Small intestine (tissue), 7 donors: ENCODE measurements at regions not wholly inside any gene's neighbourhood (a gene's known extent, or its start where the extent isn't known, plus 50 kb on each side); places are given as distances from the start of the nearest gene placed in this dataset.

Source experiments
- DNase-seq, 2 donors: peaks; one replicate each; pipeline versions ENCODE4 v3.0.0 to v3.0.0-alpha.2; 2013
- FAIRE-seq: peaks from 2 replicates; lab custom pipeline; 2012; peaks lifted over from hg19 to GRCh38; lab: Jason Lieb, UNC
- H3K27ac ChIP-seq, 3 donors: one replicate each; pipeline ENCODE4 v1.5.1; 2013; ENCODE audit warnings: low read length in 2 of 3, mild to moderate bottlenecking in 2 of 3, control low read depth in 1 of 3, inconsistent platforms in 1 of 3, low read depth in 1 of 3, moderate library complexity in 1 of 3
- H3K27me3 ChIP-seq, 3 donors: one replicate each; pipeline ENCODE4 v1.6.1; 2013; ENCODE audit warnings: low read length in 3 of 3, inconsistent platforms in 1 of 3; ENCODE audit not compliant: control insufficient read depth in 3 of 3, insufficient read depth in 3 of 3
- H3K36me3 ChIP-seq, 3 donors: one replicate each; pipeline ENCODE4 v1.6.1; 2013; ENCODE audit warnings: low read length in 3 of 3, inconsistent platforms in 1 of 3, low read depth in 1 of 3, mild to moderate bottlenecking in 1 of 3, moderate library complexity in 1 of 3; ENCODE audit not compliant: control insufficient read depth in 3 of 3, insufficient read depth in 2 of 3
- H3K4me1 ChIP-seq, 3 donors: one replicate each; pipeline ENCODE4 v1.6.1; 2013; ENCODE audit warnings: low read length in 2 of 3, inconsistent platforms in 1 of 3, low read depth in 1 of 3, mild to moderate bottlenecking in 1 of 3, moderate library complexity in 1 of 3; ENCODE audit not compliant: control insufficient read depth in 3 of 3, insufficient read depth in 2 of 3
- H3K4me3 ChIP-seq, 3 donors: one replicate each; pipeline ENCODE4 v1.5.1; 2013; ENCODE audit warnings: low read length in 3 of 3, control low read depth in 1 of 3, inconsistent platforms in 1 of 3, low read depth in 1 of 3, mild to moderate bottlenecking in 1 of 3, moderate library complexity in 1 of 3
- H3K9me3 ChIP-seq, 2 donors: one replicate each; pipeline ENCODE4 v1.6.1; 2013; ENCODE audit warnings: low read depth in 1 of 2, low read length in 1 of 2; ENCODE audit not compliant: control insufficient read depth in 2 of 2, insufficient read depth in 1 of 2
- WGBS, 3 donors: extraction: QIAGEN DNeasy Blood & Tissue Kit; methylation state at CpG; one replicate each; pipeline ENCODE4 v1.1.7; 2013; 5-methylcytosine and 5-hydroxymethylcytosine counted together
- donor health status: healthy with polysubstance abuse.
- donor health status: control.
- donor health status: control.
- donor health status: Bipolar disorder and iron deficiency.
- donor health status: healthy.

DNA sequence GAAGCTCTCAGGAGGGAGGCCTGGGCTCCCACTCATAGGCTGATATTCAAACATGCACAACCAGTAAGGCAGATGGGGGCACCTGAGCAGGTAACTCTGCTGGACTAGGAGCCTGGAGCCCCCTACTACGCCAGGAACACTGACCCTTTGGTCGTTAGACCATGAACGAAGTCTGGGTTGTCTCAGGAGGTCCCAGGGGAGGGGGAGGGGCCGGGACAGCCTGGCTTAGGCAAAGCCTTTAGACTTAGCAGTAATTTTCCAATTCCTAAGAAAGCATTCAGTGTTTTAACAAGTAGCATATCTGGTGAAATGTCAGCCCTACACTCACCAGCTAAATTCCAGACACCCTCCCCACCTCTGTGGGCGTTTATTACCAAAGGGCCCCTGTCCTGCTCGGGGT, 67.4 kb upstream of the ST8SIA2 start:
- H3K27me3 ChIP-seq: no peaks in the 10 kb centered on the region
- no peak overlapping the region for H3K27ac ChIP-seq
- no peak for FAIRE-seq
- no peak for DNase-seq
- WGBS, 3 donors: 46 to 59% (median 49%) methylated on average over 6 of the region's 6 CpGs
- H3K9me3 ChIP-seq: no peaks in the 10 kb centered on the region
- no peaks in the 10 kb centered on the region for H3K36me3 ChIP-seq
- no peak overlapping the region for H3K4me3 ChIP-seq
- H3K4me1 ChIP-seq: no peaks in the 10 kb centered on the region

DNA sequence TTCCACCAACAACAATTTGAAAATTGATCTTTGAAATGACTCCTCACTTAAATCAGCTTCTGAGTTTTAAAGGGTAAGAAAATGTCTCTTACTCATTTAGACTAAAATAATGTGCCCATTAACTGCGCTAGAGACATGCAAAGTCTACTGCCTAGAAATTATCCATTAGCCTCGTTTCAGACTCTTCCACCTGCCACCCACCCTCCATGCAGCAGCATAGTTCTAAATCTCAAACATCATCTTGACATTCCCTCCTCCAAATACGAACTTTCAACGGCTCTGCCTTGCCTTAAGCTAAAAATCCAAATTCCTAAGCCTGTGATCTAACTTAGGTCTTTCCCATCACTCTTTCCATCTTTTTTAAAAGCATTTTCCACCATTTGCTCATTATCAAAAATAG, 66.6 kb upstream of the ST8SIA2 start:
- no peaks in the 10 kb centered on the region for H3K36me3 ChIP-seq
- 57 to 70% (median 69%) methylated on average over 4 of the region's 4 CpGs for WGBS, 3 donors
- H3K27me3 ChIP-seq: no peaks in the 10 kb centered on the region
- no peak overlapping the region for H3K4me3 ChIP-seq
- FAIRE-seq: no peak
- no peak overlapping the region for H3K27ac ChIP-seq
- H3K9me3 ChIP-seq: no peaks in the 10 kb centered on the region
- no peak for DNase-seq
- H3K4me1 ChIP-seq: no peaks in the 10 kb centered on the region

DNA sequence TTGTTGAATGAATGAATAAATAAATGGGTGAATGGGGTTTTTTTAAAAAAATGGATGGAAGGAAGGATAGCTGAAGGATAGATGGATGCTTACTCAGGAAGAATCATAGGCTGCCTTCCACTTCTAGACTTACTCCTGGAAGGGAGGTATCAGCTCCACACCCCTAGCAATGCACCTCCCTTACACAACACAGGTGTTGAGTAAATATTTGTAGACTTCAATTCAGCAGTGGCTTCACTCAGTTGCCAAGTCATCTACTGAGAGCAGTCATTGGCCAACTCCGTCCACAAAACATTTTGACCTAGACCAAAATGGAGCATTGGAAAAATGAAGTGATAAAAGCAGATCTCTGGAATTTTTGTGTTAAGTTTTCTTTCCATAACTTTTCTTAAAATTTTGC, 65.5 kb upstream of the ST8SIA2 start:
- H3K4me1 ChIP-seq: no peaks in the 10 kb centered on the region
- no peak for DNase-seq
- no peak for FAIRE-seq
- H3K9me3 ChIP-seq: peaks cover 0 to 4% of the 10 kb centered on the region in 2 donors
- 48 to 77% (median 77%) methylated on average over 1 of the region's 1 CpG for WGBS, 3 donors
- no peaks in the 10 kb centered on the region for H3K36me3 ChIP-seq
- no peaks in the 10 kb centered on the region for H3K27me3 ChIP-seq
- no peak overlapping the region for H3K27ac ChIP-seq
- H3K4me3 ChIP-seq: no peak overlapping the region

DNA sequence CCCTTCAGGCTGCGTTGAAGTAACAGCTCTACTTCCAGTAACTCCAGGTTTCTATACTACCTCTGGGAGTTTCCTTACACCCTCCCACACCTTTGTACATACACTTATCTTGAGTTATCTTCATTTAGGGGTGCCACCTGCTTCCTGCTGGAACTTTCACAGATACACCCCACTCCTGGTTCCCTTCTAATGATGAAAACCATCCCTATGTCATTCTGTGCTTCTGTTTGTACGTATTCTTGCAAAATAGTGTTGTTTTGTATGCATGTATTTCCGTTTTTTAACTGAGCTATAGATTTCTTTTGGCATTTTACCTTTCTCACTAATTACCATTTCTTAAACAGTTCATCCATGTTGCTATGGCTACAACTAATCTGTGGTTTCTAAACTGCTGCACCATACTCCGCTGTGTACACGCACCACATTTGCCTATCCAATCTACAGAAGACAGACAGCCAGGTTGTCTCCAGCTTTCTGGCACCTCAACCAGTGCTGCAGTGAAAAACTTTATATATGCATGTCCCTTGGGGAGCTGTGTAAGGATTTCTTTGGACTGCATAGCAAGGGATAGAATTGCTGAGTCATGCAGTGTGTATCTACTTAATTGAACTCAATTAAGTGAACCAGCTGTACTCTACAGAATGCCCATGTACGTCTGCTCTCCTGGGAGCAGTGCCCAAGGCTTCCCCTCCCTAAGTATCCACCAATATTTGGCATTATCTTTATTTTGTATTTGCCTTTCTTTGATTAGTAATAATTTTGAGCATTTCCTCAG, 61.4 kb upstream of the ST8SIA2 start:
- no peaks in the 10 kb centered on the region for H3K27me3 ChIP-seq
- DNase-seq: no peak
- H3K9me3 ChIP-seq: peaks cover 0 to 4% of the 10 kb centered on the region in 2 donors
- H3K27ac ChIP-seq: no peak overlapping the region
- no peak overlapping the region for H3K4me3 ChIP-seq
- WGBS, 3 donors: 67 to 80% (median 68%) methylated on average over 6 of the region's 6 CpGs
- no peaks in the 10 kb centered on the region for H3K36me3 ChIP-seq
- H3K4me1 ChIP-seq: no peaks in the 10 kb centered on the region
- no peak for FAIRE-seq

DNA sequence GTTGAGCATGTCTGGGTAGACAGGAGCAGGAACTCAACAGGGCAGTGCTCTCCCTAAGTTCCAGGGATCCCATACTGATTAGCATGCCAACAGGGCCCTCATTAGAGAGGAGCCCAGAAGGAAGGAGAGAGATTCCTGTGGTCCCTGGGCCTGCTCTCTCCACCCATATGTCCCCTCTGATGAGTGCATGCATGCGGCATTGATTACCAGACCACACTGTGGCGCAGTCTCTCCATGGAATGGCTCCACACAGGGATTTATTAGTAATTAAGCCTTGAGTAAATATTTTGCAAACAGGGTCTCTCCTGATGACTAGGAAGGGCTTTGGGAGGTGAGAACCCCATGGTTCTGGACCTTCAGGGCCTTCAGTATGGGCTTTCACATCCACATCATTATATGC, 60.0 kb upstream of the ST8SIA2 start:
- FAIRE-seq (no peak), DNase-seq (no peak)
- no peak overlapping the region for H3K27ac ChIP-seq
- H3K36me3 ChIP-seq: no peaks in the 10 kb centered on the region
- peaks cover 0 to 4% of the 10 kb centered on the region in 2 donors for H3K9me3 ChIP-seq
- H3K27me3 ChIP-seq: no peaks in the 10 kb centered on the region
- WGBS, 3 donors: 72 to 85% (median 77%) methylated on average over 2 of the region's 2 CpGs
- no peak overlapping the region for H3K4me3 ChIP-seq
- H3K4me1 ChIP-seq: no peaks in the 10 kb centered on the region

DNA sequence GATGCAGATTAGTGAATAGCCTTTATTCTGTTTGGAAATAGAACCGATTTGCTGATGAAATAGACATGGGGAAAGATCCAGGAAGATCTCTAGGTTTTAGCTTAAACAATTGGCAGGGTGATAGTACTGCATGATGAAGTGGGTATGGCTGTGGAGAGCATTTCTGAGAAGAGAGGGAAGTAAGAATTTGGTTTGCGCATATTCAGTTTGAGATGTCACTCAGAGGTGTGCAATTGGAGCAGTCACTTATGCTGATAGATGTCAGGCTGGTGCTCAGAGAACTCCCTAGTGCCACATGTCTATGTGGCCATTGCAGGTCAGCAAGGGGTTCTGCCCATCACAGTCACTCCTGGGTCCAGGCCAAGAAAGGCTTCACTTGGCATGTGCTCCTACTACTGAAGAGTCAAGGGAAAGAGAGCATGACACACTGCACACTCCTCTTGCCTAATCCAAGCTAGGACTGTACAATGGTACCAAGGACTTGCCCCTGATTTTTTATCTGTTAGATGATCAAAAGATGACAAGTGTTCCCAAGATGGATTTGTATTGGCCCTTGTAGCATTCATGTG, 57.2 kb upstream of the ST8SIA2 start:
- no peak overlapping the region for H3K27ac ChIP-seq
- H3K4me3 ChIP-seq: no peak overlapping the region
- no peak for FAIRE-seq
- H3K36me3 ChIP-seq: peaks cover 0 to 2% (median 0%) of the 10 kb centered on the region in 3 donors
- DNase-seq: no peak
- no peaks in the 10 kb centered on the region for H3K27me3 ChIP-seq
- peaks cover 0 to 4% of the 10 kb centered on the region in 2 donors for H3K9me3 ChIP-seq
- no peaks in the 10 kb centered on the region for H3K4me1 ChIP-seq
- 69 to 77% (median 73%) methylated on average over 2 of the region's 2 CpGs for WGBS, 3 donors

DNA sequence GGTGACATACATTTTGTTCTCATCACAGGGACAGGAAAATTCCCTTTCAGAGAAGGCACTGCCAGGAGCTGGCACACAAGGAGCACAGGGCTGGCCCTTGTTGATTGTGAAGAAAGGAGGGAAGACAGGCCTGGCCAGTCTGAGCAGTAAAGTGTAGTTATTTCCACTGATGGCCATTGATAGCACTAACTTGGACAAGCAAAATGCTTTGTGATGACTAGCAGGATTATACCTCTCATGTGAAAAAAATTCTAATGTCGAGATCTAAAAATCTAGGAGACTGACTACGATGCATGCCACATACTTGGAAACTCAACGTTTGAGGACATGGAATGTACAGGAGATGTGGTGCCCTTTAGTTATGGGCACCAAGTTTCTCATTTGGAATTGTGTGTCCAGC, 54.3 kb upstream of the ST8SIA2 start:
- no peak for DNase-seq
- no peak overlapping the region for H3K27ac ChIP-seq
- no peaks in the 10 kb centered on the region for H3K9me3 ChIP-seq
- H3K36me3 ChIP-seq: peaks cover 0 to 2% (median 0%) of the 10 kb centered on the region in 3 donors
- no peak for FAIRE-seq
- no peak overlapping the region for H3K4me3 ChIP-seq
- no peaks in the 10 kb centered on the region for H3K4me1 ChIP-seq
- WGBS, 3 donors: 84 to 89% (median 85%) methylated on average over 3 of the region's 3 CpGs
- peaks cover 0 to 3% (median 2%) of the 10 kb centered on the region in 3 donors for H3K27me3 ChIP-seq
